ENCODE measurements at regions not wholly inside any gene's neighbourhood (a gene's known extent, or its start where the extent isn't known, plus 50 kb on each side); places are given as distances from the start of the nearest gene placed in this dataset.

DNA sequence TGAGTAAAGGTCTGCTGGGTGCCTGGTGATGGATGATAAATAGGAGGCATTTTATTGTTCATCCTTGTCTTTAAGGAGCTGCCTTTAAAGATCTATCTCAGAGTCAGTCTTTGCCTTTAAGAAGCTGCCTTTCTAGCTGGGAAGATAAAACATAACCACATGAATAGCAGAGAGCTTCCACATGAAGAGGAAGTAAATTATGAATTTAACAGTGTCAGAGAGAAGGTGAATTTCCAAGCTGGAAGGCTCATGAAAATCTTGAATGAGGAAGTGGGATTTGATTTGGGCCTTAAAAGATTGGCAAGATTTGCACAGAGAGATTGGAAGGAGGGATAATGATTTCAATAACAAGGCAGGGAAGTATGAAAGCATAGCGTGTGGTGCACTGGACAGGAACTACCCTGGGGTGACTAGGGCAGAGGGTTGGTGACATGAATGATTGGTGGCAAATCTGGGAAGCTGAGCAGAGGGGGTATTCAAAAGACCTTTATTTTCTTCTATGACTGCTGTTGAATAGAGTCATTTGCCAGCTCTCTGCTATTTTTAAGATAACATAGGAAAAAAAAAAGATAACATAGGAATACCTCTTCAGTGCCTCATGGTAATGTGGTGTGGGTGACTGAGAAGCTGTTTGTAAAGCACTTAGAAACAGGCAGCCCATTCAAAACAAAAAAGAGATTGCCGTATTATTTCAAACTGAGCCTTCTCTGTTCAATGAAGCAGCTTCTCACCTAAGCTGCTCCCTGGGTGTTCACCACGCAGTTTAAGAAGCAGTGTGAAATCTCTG, 591.6 kb downstream of the PKHD1 start:
- no peaks in the 10 kb centered on the region for H3K36me3 ChIP-seq
- ATAC-seq = no peak
- no peak overlapping the region for H3K4me3 ChIP-seq
- intact Hi-C loops (cut with DNase I) = no loop called here
- H3K4me1 ChIP-seq = no peaks in the 10 kb centered on the region
- no peak overlapping the region for H3K27ac ChIP-seq
- no peaks in the 10 kb centered on the region for H3K27me3 ChIP-seq
- H3K9me3 ChIP-seq = no peaks in the 10 kb centered on the region
- no peak for DNase-seq
- TF ChIP-seq, protein P1, sequence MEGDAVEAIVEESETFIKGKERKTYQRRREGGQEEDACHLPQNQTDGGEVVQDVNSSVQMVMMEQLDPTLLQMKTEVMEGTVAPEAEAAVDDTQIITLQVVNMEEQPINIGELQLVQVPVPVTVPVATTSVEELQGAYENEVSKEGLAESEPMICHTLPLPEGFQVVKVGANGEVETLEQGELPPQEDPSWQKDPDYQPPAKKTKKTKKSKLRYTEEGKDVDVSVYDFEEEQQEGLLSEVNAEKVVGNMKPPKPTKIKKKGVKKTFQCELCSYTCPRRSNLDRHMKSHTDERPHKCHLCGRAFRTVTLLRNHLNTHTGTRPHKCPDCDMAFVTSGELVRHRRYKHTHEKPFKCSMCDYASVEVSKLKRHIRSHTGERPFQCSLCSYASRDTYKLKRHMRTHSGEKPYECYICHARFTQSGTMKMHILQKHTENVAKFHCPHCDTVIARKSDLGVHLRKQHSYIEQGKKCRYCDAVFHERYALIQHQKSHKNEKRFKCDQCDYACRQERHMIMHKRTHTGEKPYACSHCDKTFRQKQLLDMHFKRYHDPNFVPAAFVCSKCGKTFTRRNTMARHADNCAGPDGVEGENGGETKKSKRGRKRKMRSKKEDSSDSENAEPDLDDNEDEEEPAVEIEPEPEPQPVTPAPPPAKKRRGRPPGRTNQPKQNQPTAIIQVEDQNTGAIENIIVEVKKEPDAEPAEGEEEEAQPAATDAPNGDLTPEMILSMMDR (IDR thresholded peaks at IDR 0.05) = no peak

DNA sequence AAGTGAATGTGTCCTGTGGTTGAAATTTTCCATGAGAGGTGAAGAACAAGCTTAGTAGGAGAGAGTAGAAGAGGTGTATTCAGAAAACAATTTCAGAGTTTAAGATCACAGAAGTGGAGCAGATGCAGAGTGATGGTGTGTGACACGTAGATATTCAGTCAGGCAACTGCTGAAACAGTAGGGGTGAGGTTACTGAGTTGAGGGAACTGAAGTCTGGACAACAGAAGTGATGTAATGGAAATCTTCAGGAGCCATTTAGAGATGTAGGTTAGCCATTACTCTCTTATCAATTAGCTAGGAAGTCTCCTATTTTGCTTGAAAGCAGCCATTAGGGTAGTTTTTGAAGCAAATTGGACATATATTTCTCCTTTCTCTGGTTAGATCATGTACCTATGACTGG, 584.4 kb downstream of the PKHD1 start:
- H3K4me3 ChIP-seq = no peak overlapping the region
- H3K36me3 ChIP-seq = no peaks in the 10 kb centered on the region
- no peak overlapping the region for H3K27ac ChIP-seq
- H3K27me3 ChIP-seq = no peaks in the 10 kb centered on the region
- DNase-seq = no peak
- no peaks in the 10 kb centered on the region for H3K9me3 ChIP-seq
- intact Hi-C loops (cut with DNase I) = no loop called here
- TF ChIP-seq, protein P1 (IDR thresholded peaks at IDR 0.05) = no peak
- ATAC-seq = no peak
- H3K4me1 ChIP-seq = no peaks in the 10 kb centered on the region

DNA sequence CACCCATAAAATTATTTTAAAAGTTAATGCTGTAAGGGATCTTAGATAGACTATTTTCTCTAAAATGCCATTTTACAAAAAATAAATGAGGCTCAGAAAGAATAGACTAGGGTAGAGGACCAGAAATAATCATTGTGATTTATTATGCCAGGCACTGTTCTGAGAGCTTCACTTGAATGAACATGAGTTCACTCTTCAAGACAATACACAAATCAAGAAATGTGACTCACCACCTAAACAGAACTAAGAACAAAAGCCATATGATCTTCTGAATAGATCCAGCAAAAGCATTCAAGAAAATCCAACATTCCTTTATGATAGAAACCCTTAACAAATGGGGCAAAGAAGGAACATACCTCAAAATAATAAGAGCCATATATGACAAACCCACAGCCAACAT, 582.0 kb downstream of the PKHD1 start:
- DNase-seq (no peak), ATAC-seq (no peak)
- H3K4me1 ChIP-seq = no peaks in the 10 kb centered on the region
- intact Hi-C loops (cut with DNase I) = no loop called here
- no peaks in the 10 kb centered on the region for H3K9me3 ChIP-seq
- TF ChIP-seq, protein P1 (IDR thresholded peaks at IDR 0.05) = no peak
- no peak overlapping the region for H3K4me3 ChIP-seq
- no peak overlapping the region for H3K27ac ChIP-seq
- H3K27me3 ChIP-seq = no peaks in the 10 kb centered on the region
- H3K36me3 ChIP-seq = no peaks in the 10 kb centered on the region

DNA sequence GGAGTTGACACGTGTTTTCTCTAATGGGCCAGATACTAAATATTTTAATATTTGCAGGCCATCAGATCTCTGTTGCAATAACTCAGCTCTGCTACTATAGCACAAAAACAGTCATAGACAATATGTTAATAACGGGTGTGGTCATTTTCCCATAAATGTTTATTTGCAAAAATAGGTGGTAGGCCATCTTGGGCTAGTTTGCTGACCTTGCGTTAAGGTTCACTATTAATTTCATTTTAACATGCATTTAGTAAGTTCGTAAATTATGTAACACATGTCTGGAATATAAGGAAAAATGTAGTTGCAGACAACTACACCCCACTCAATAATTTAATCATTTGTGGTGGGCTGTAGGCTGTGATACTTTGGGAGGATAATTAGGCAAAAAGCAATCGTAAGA, 577.8 kb downstream of the PKHD1 start:
- TF ChIP-seq, protein P1 (IDR thresholded peaks at IDR 0.05) = no peak
- no peak for DNase-seq
- ATAC-seq = no peak
- Histone ChIP-seq H3K27me3 (no peaks in the 10 kb centered on the region), H3K36me3 (no peaks in the 10 kb centered on the region), H3K27ac (no peak overlapping the region), H3K4me3 (no peak overlapping the region), H3K9me3 (no peaks in the 10 kb centered on the region), H3K4me1 (no peaks in the 10 kb centered on the region)
- intact Hi-C loops (cut with DNase I) = no loop called here

DNA sequence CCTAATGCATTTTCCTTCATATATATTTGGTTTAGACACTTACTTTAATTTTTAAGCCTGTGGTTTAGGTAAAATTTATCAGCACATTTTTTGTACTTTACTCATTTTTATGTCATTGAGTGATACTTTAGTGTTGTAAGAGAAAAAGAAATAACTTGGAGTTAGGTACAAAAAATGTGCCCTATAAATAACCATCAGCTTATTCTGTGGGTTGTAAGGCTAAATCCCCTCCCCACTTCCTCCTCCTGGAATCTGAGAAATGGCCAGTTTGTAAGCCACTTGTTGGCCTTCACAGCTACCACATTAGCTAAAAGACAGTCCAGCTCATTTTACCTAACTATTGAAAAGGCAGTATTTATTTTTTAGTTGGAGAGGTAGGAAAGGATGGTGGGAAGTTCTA, 576.3 kb downstream of the PKHD1 start:
- no peaks in the 10 kb centered on the region for H3K36me3 ChIP-seq
- no peaks in the 10 kb centered on the region for H3K9me3 ChIP-seq
- intact Hi-C loops (cut with DNase I) = no loop called here
- ATAC-seq (no peak), DNase-seq (no peak)
- no peaks in the 10 kb centered on the region for H3K27me3 ChIP-seq
- TF ChIP-seq, protein P1 (IDR thresholded peaks at IDR 0.05) = no peak
- no peaks in the 10 kb centered on the region for H3K4me1 ChIP-seq
- no peak overlapping the region for H3K4me3 ChIP-seq
- no peak overlapping the region for H3K27ac ChIP-seq

All from left lung (tissue), 4 donors.